HCT116 (cell line): ENCODE measurements at regions not wholly inside any gene's neighbourhood (a gene's known extent, or its start where the extent isn't known, plus 50 kb on each side); places are given as distances from the start of the nearest gene placed in this dataset.

ENCODE experiments used
- ATAC-seq: fragments of 200-7000 bp; cut with Tn5 transposase; 2 replicates; pipeline ENCODE4 v1.9.1; 2020; ENCODE audit warnings: mild to moderate bottlenecking, moderate library complexity
- BruUV-seq: library from RNA; stranded (reverse); fragments of 400-500 nt; replicated peaks from 2 replicates; lab custom pipeline; 2021; lab: Mats Ljungman, UMichigan
- CTCF ChIA-PET: fragments of 300-600 bp; sonication (Branson Sonifier 250); formaldehyde crosslinking; loops from one replicate; lab custom pipeline; 2021; ENCODE audit warnings: antibody characterized with exemption; lab: Charles Lee
- POLR2A ChIA-PET: fragments of 300-600, 350-600 bp; sonication (Branson Sonifier 250); formaldehyde crosslinking; loops from one replicate; lab custom pipeline; 2021; ENCODE audit warnings: antibody characterized with exemption; lab: Charles Lee
- RAD21 ChIA-PET, 2 experiments: fragments of 300-600 bp; sonication (Branson Sonifier 250); formaldehyde crosslinking; loops; one replicate each; lab custom pipeline; 2023; ENCODE audit warnings: low total read pairs in 2 of 2; ENCODE audit not compliant: uncharacterized antibody in 2 of 2, unreplicated experiment in 2 of 2, low non-redundant PET in 1 of 2; lab: Charles Lee
- DNase-seq: peaks from one replicate; pipeline ENCODE4 v3.0.0-alpha.2; 2010; ENCODE audit warnings: low read depth, low spot score
- H2AFZ ChIP-seq: fragments of 200-600 bp; shearing (Covaris generic), sonication (generic); 2 replicates; pipeline ENCODE4 v1.6.1; 2017; ENCODE audit warnings: low read depth, mixed run types, mixed read lengths, antibody characterized with exemption, low read length; ENCODE audit not compliant: poor library complexity, severe bottlenecking
- H3K27ac ChIP-seq: 2 replicates; pipeline ENCODE4 v1.5.1; 2012; ENCODE audit warnings: low read depth, low read length
- H3K27me3 ChIP-seq: fragments of 200-600 bp; sonication (generic); 2 replicates; pipeline ENCODE4 v1.6.1; 2016; ENCODE audit warnings: mixed run types, low read length, mixed read lengths; ENCODE audit not compliant: insufficient read depth
- H3K36me3 ChIP-seq, 2 experiments: fragments of 200-500 bp in 1 of 2; fragments of 200-600 bp in 1 of 2; sonication (Bioruptor generic) in 1 of 2; sonication (generic) in 1 of 2; 2 replicates each; pipeline versions ENCODE4 v1.5.1 to v1.6.1; 2014 to 2016; ENCODE audit warnings: low read length in 2 of 2, inconsistent platforms in 1 of 2, mixed read lengths in 1 of 2, mixed run types in 1 of 2; ENCODE audit not compliant: insufficient read depth in 2 of 2, control insufficient read depth in 1 of 2
- H3K4me1 ChIP-seq, 2 experiments: fragments of 200-600 bp in 1 of 2; sonication (generic) in 1 of 2; 2 replicates each; pipeline versions ENCODE4 v1.5.1 to v1.6.1; 2012 to 2017; ENCODE audit warnings: low read length in 2 of 2, inconsistent platforms in 1 of 2, mild to moderate bottlenecking in 1 of 2, mixed read lengths in 1 of 2, mixed run types in 1 of 2, moderate library complexity in 1 of 2; ENCODE audit not compliant: insufficient read depth in 2 of 2, control insufficient read depth in 1 of 2
- H3K4me2 ChIP-seq: fragments of 200-600 bp; sonication (generic); 2 replicates; pipeline ENCODE4 v1.6.1; 2017; ENCODE audit warnings: mixed run types, low read length, mixed read lengths
- H3K4me3 ChIP-seq, 2 experiments: fragments of 200-600 bp in 1 of 2; sonication (generic) in 1 of 2; replicated peaks in 1 of 2; 2 replicates each; pipeline ENCODE4 v1.5.1; 2011 to 2016; ENCODE audit warnings: low read length in 2 of 2, control low read depth in 1 of 2, low read depth in 1 of 2, mild to moderate bottlenecking in 1 of 2, mixed read lengths in 1 of 2, mixed run types in 1 of 2
- H3K79me2 ChIP-seq: fragments of 200-600 bp; sonication (generic); 2 replicates; pipeline ENCODE4 v1.6.1; 2017; ENCODE audit warnings: mild to moderate bottlenecking, mixed run types, low read length, moderate library complexity, mixed read lengths; ENCODE audit not compliant: insufficient read depth
- H3K9ac ChIP-seq: fragments of 200-600 bp; sonication (generic); 2 replicates; pipeline ENCODE4 v1.6.1; 2016; ENCODE audit warnings: low read length, mixed read lengths
- H3K9me2 ChIP-seq: fragments of 200-600 bp; sonication (generic), shearing (Covaris generic); 2 replicates; pipeline ENCODE4 v1.6.1; 2017; ENCODE audit warnings: mixed run types, mild to moderate bottlenecking, moderate library complexity; ENCODE audit not compliant: insufficient read depth
- H3K9me3 ChIP-seq, 2 experiments: fragments of 200-500 bp in 1 of 2; fragments of 200-600 bp in 1 of 2; sonication (Bioruptor generic) in 1 of 2; sonication (generic) in 1 of 2; 2 replicates each; pipeline ENCODE4 v1.6.1; 2014 to 2017; ENCODE audit warnings: low read length in 2 of 2, mixed read lengths in 2 of 2, inconsistent platforms in 1 of 2, low read depth in 1 of 2, mild to moderate bottlenecking in 1 of 2, mixed run types in 1 of 2, moderate library complexity in 1 of 2; ENCODE audit not compliant: control insufficient read depth in 1 of 2, insufficient read depth in 1 of 2
- H4K20me1 ChIP-seq: fragments of 200-600 bp; sonication (generic), shearing (Covaris generic); 2 replicates; pipeline ENCODE4 v1.6.1; 2017; ENCODE audit warnings: mixed run types, mild to moderate bottlenecking, moderate library complexity; ENCODE audit not compliant: insufficient read depth
- CTCF ChIP-seq, 3 experiments: fragments of 200-600 bp in 1 of 3; sonication (generic) in 1 of 3; IDR thresholded peaks in 2 of 3; conservative IDR thresholded peaks in 1 of 3; 2 replicates each; pipeline ENCODE4 v1.5.1; 2012 to 2017; ENCODE audit warnings: low read depth in 2 of 3, low read length in 2 of 3, antibody characterized with exemption in 1 of 3, borderline replicate concordance in 1 of 3, control low read depth in 1 of 3, mild to moderate bottlenecking in 1 of 3, mixed read lengths in 1 of 3, mixed run types in 1 of 3, moderate library complexity in 1 of 3; ENCODE audit not compliant: insufficient read depth in 1 of 3
- EGR1 ChIP-seq: IDR thresholded peaks from 2 replicates; pipeline ENCODE4 v1.6.1; 2012; ENCODE audit warnings: low read depth
- EZH2phosphoT487 ChIP-seq: fragments of 200-600 bp; IDR thresholded peaks from 2 replicates; pipeline ENCODE4 v1.6.1; 2018; ENCODE audit warnings: antibody characterized with exemption, borderline replicate concordance
- JUND ChIP-seq: IDR thresholded peaks from 2 replicates; pipeline ENCODE4 v1.6.1; 2012
- SRF ChIP-seq: IDR thresholded peaks from 2 replicates; pipeline ENCODE4 v1.6.1; 2012; ENCODE audit warnings: low read depth
- YY1 ChIP-seq: IDR thresholded peaks from 2 replicates; pipeline ENCODE4 v1.6.1; 2011; ENCODE audit warnings: low read length, low read depth, moderate library complexity, mild to moderate bottlenecking; ENCODE audit not compliant: insufficient replicate concordance; ENCODE audit errors: extremely low read depth
- ZBTB33 ChIP-seq: IDR thresholded peaks from 2 replicates; pipeline ENCODE4 v1.6.1; 2011; ENCODE audit warnings: mild to moderate bottlenecking, low read length, moderate library complexity; ENCODE audit not compliant: insufficient replicate concordance; ENCODE audit errors: extremely low read depth
- ZNF274 ChIP-seq: fragments of 200-500 bp; sonication (Bioruptor generic); IDR thresholded peaks from 2 replicates; pipeline ENCODE4 v1.6.1; 2014; ENCODE audit warnings: mild to moderate bottlenecking, low read depth, low read length, inconsistent platforms
- intact Hi-C: fragments of 100-400 bp; cut with micrococcal nuclease; formaldehyde crosslinking; loops from 2 replicates; pipeline ENCODE4 v1.10.0; 2022

GRCh38 chr1:199303035-199303434 lies 664.2 kb downstream of the PTPRC start:
- intact Hi-C loops, result no loop called here
- ATAC-seq, result no peak
- Histone ChIP-seq H3K27ac (no peak overlapping the region), H3K9me3 (no peaks in the 10 kb centered on the region), H3K36me3 (no peaks in the 10 kb centered on the region), H3K9ac (no peak overlapping the region), H3K79me2 (no peaks in the 10 kb centered on the region), H3K4me3 (no peak overlapping the region), H4K20me1 (no peaks in the 10 kb centered on the region), H3K4me1 (peaks cover 4 to 6% of the 10 kb centered on the region in 2 experiments; a peak in 3 of 4 replicates), H2AFZ (no peak overlapping the region), H3K9me2 (no peaks in the 10 kb centered on the region), H3K4me2 (no peak overlapping the region), H3K27me3 (no peaks in the 10 kb centered on the region)
- RAD21 ChIA-PET, result no interaction called here
- CTCF ChIA-PET, result no interaction called here
- BruUV-seq, result no TSS peak
- POLR2A ChIA-PET, result no interaction called here
- DNase-seq, result no peak
- no peak for TF ChIP-seq YY1
- no peak for TF ChIP-seq JUND
- TF ChIP-seq ZBTB33, result no peak
- TF ChIP-seq EZH2phosphoT487, result no peak
- no peak for TF ChIP-seq CTCF (IDR thresholded peaks at IDR 0.05 in 2 of 3, conservative IDR thresholded peaks at IDR 0.05 in 1 of 3; ENCODE audit: borderline replicate concordance in 1 of 3, insufficient read depth in 1 of 3, low read depth in 2 of 3, low read length in 2 of 3)
- no peak for TF ChIP-seq SRF
- no peak for TF ChIP-seq ZNF274
- TF ChIP-seq EGR1, result no peak
